WTC11 (cell line): ENCODE measurements at regions not wholly inside any gene's neighbourhood (a gene's known extent, or its start where the extent isn't known, plus 50 kb on each side); places are given as distances from the start of the nearest gene placed in this dataset.

Experiments
- ATAC-seq: fragments of 200-7000 bp; cut with Tn5 transposase; 2 replicates; pipeline ENCODE4 v1.10.0; 2021; ENCODE audit warnings: mild to moderate bottlenecking, moderate library complexity
- CTCF ChIA-PET: fragments of 300-600 bp; sonication (Branson Sonifier 250); formaldehyde crosslinking; loops from one replicate; lab custom pipeline; 2021; ENCODE audit warnings: antibody characterized with exemption; lab: Charles Lee
- POLR2A ChIA-PET: fragments of 350-600 bp; sonication (Branson Sonifier 250); formaldehyde crosslinking; loops from one replicate; lab custom pipeline; 2021; ENCODE audit warnings: antibody characterized with exemption; lab: Charles Lee
- DNase-seq: peaks from one replicate; pipeline ENCODE4 v3.0.0; 2021; ENCODE audit warnings: low spot score
- H3K27ac Mint-ChIP-seq: 2 replicates; pipeline ENCODE4 v1.8.0; 2021; ENCODE audit warnings: mixed read lengths
- H3K27me3 Mint-ChIP-seq: 2 replicates; pipeline ENCODE4 v1.8.0; 2021; ENCODE audit warnings: low read depth, mild to moderate bottlenecking, moderate library complexity, mixed read lengths
- H3K36me3 Mint-ChIP-seq: 2 replicates; pipeline ENCODE4 v1.8.0; 2021; ENCODE audit warnings: mixed read lengths
- H3K4me1 Mint-ChIP-seq: 2 replicates; pipeline ENCODE4 v1.8.0; 2022; ENCODE audit warnings: mixed read lengths
- H3K4me3 Mint-ChIP-seq: 2 replicates; pipeline ENCODE4 v1.8.0; 2021; ENCODE audit warnings: mild to moderate bottlenecking, moderate library complexity, mixed read lengths
- H3K9me3 Mint-ChIP-seq: 2 replicates; pipeline ENCODE4 v1.8.0; 2021; ENCODE audit warnings: mixed read lengths
- CTCF ChIP-seq: fragments of 200-600 bp; IDR thresholded peaks from 2 replicates; pipeline ENCODE4 v1.8.0; 2022; ENCODE audit warnings: antibody characterized with exemption
- E2F1 ChIP-seq: sonication (generic); formaldehyde crosslinking; IDR thresholded peaks from 2 replicates; pipeline ENCODE4 v1.8.0; 2022; ENCODE audit warnings: mild to moderate bottlenecking, missing genetic modification reagents
- FOXJ3 ChIP-seq: sonication (generic); formaldehyde crosslinking; IDR thresholded peaks from 2 replicates; pipeline ENCODE4 v1.9.0; 2021; ENCODE audit warnings: missing genetic modification reagents, mild to moderate bottlenecking, borderline replicate concordance
- FOXP4 ChIP-seq: sonication (generic); formaldehyde crosslinking; IDR thresholded peaks from 2 replicates; pipeline ENCODE4 v1.8.0; 2022; ENCODE audit warnings: mild to moderate bottlenecking, missing genetic modification reagents
- JUN ChIP-seq: sonication (generic); formaldehyde crosslinking; IDR thresholded peaks from 2 replicates; pipeline ENCODE4 v1.8.0; 2023; ENCODE audit warnings: mild to moderate bottlenecking, missing genetic modification reagents
- NR3C1 ChIP-seq: sonication (generic); formaldehyde crosslinking; conservative IDR thresholded peaks from 2 replicates; pipeline ENCODE4 v1.8.1; 2023; ENCODE audit warnings: low read depth, mild to moderate bottlenecking, missing genetic modification reagents
- PRRX2 ChIP-seq: fragments of 250-450 bp; sonication (Bioruptor Pico); IDR thresholded peaks from 2 replicates; pipeline ENCODE4 v1.8.0; 2021; ENCODE audit warnings: mild to moderate bottlenecking
- SMAD3 ChIP-seq: sonication (generic); formaldehyde crosslinking; IDR thresholded peaks from 2 replicates; pipeline ENCODE4 v1.8.0; 2022; ENCODE audit warnings: missing genetic modification reagents, mild to moderate bottlenecking, borderline replicate concordance
- SOX15 ChIP-seq: fragments of 250-450 bp; sonication (Bioruptor Pico); IDR thresholded peaks from 2 replicates; pipeline ENCODE4 v1.9.0; 2021; ENCODE audit warnings: mild to moderate bottlenecking
- SP1 ChIP-seq: sonication (generic); formaldehyde crosslinking; conservative IDR thresholded peaks from 2 replicates; pipeline ENCODE4 v1.8.1; 2022; ENCODE audit warnings: missing genetic modification reagents
- STAT6 ChIP-seq: sonication (generic); formaldehyde crosslinking; conservative IDR thresholded peaks from 2 replicates; pipeline ENCODE4 v1.8.1; 2023; ENCODE audit warnings: mild to moderate bottlenecking, low read depth, missing genetic modification reagents, moderate library complexity
- ZBTB21 ChIP-seq: sonication (generic); formaldehyde crosslinking; IDR thresholded peaks from 2 replicates; pipeline ENCODE4 v1.8.1; 2023; ENCODE audit warnings: mild to moderate bottlenecking, missing genetic modification reagents, borderline replicate concordance
- ZBTB43 ChIP-seq: sonication (generic); formaldehyde crosslinking; IDR thresholded peaks from 2 replicates; pipeline ENCODE4 v1.8.1; 2023; ENCODE audit warnings: mild to moderate bottlenecking, missing genetic modification reagents
- ZMAT4 ChIP-seq: fragments of 250-450 bp; sonication (Bioruptor Pico); IDR thresholded peaks from 2 replicates; pipeline ENCODE4 v1.9.0; 2021; ENCODE audit warnings: mild to moderate bottlenecking
- ZNF219 ChIP-seq: sonication (generic); formaldehyde crosslinking; IDR thresholded peaks from 2 replicates; pipeline ENCODE4 v1.8.0; 2023; ENCODE audit warnings: missing genetic modification reagents, mild to moderate bottlenecking, borderline replicate concordance
- ZNF396 ChIP-seq: fragments of 250-450 bp; sonication (Bioruptor Pico); IDR thresholded peaks from 2 replicates; pipeline ENCODE4 v1.8.0; 2021; ENCODE audit warnings: mild to moderate bottlenecking, moderate library complexity, borderline replicate concordance
- ZNF512 ChIP-seq: sonication (generic); formaldehyde crosslinking; IDR thresholded peaks from 2 replicates; pipeline ENCODE4 v1.8.1; 2022; ENCODE audit warnings: missing genetic modification reagents, borderline replicate concordance

- TF ChIP-seq E2F1 (CRISPR knock-in tag), result no peak
- TF ChIP-seq ZBTB43, result no peak
- no peak for TF ChIP-seq ZNF219 (CRISPR knock-in tag)
- TF ChIP-seq ZNF396 (CRISPR knock-in tag), result no peak
- no peak for TF ChIP-seq ZBTB21 (CRISPR knock-in tag)
- no peak for TF ChIP-seq NR3C1 (CRISPR knock-in tag)
- no peak for TF ChIP-seq SOX15 (CRISPR knock-in tag)
- TF ChIP-seq JUN, result no peak
- TF ChIP-seq FOXP4 (CRISPR knock-in tag), result no peak
Observed at GRCh38 chr3:76527773-76528172, 512.1 kb upstream of the ROBO2 start (continued).

- CTCF ChIA-PET, result no interaction called here
- Mint-ChIP-seq H3K9me3 (no peaks in the 10 kb centered on the region), H3K36me3 (no peaks in the 10 kb centered on the region)
Observed at GRCh38 chr3:76532158-76532822, 507.6 kb upstream of the ROBO2 start.

More at GRCh38 chr3:76532158-76532822, 507.6 kb upstream of the ROBO2 start:
- POLR2A ChIA-PET, result no interaction called here
- Mint-ChIP-seq H3K4me3 (no peak overlapping the region), H3K27ac (no peak overlapping the region)
- ATAC-seq (no peak), DNase-seq (no peak)
- TF ChIP-seq E2F1 (CRISPR knock-in tag), result no peak
- no peak for TF ChIP-seq PRRX2 (CRISPR knock-in tag)
- no peak for TF ChIP-seq CTCF
- no peak for TF ChIP-seq SOX15 (CRISPR knock-in tag)
- TF ChIP-seq STAT6 (CRISPR knock-in tag), result no peak
- no peak for TF ChIP-seq SMAD3 (CRISPR knock-in tag)
- no peak for TF ChIP-seq ZMAT4 (CRISPR knock-in tag)
- no peak for TF ChIP-seq SP1
- TF ChIP-seq ZNF512 (CRISPR knock-in tag), result no peak
- TF ChIP-seq FOXJ3 (CRISPR knock-in tag), result no peak
- TF ChIP-seq, all 79 proteins: peak for 0
- peaks cover 18% of the 10 kb centered on the region for H3K4me1 Mint-ChIP-seq
- H3K27me3 Mint-ChIP-seq, result no peaks in the 10 kb centered on the region
